ENCODE measurements at regions not wholly inside any gene's neighbourhood (a gene's known extent, or its start where the extent isn't known, plus 50 kb on each side); places are given as distances from the start of the nearest gene placed in this dataset.

GRCh38 chr1:55503663-55504305 lies 288.6 kb upstream of the USP24 start:
- WGBS, 2 donors, result 69 to 76% methylated on average over 2 of the region's 2 CpGs
- Histone ChIP-seq H3K27ac (no peak overlapping the region), H3K4me3 (no peak overlapping the region), H3K4me1 (no peaks in the 10 kb centered on the region), H3K36me3 (replicated peaks in 1 of 2; ENCODE audit: insufficient read depth in 1 of 2, low read depth in 2 of 2) (no peaks in the 10 kb centered on the region), H3K9me3 (no peaks in the 10 kb centered on the region), H3K27me3 (no peaks in the 10 kb centered on the region)
- ATAC-seq (no peak), DNase-seq (no peak)
- TF ChIP-seq POLR2A (IDR thresholded peaks at IDR 0.05), result no peak
- no peak for TF ChIP-seq CTCF (IDR thresholded peaks at IDR 0.05)
- intact Hi-C loops (cut with DNase I), result no loop called here

- DNase-seq, result no peak
- intact Hi-C loops (cut with DNase I), result no loop called here
- TF ChIP-seq POLR2A (IDR thresholded peaks at IDR 0.05), result no peak
These were observed 285.4 kb upstream of the USP24 start for GRCh38 chr1:55500601-55501000.

GRCh38 chr1:55490547-55490946 lies 275.4 kb upstream of the USP24 start:
- no peaks in the 10 kb centered on the region for H3K36me3 ChIP-seq (replicated peaks in 1 of 2; ENCODE audit: insufficient read depth in 1 of 2, low read depth in 2 of 2)
- 53 to 64% methylated on average over 1 of the region's 1 CpG for WGBS, 2 donors
- no peak for DNase-seq
- TF ChIP-seq POLR2A (IDR thresholded peaks at IDR 0.05), result no peak
- no peak for TF ChIP-seq CTCF (IDR thresholded peaks at IDR 0.05)
- H3K27ac ChIP-seq, result no peak overlapping the region
- H3K4me3 ChIP-seq, result no peak overlapping the region
- ATAC-seq, result no peak
- no peaks in the 10 kb centered on the region for H3K9me3 ChIP-seq
- H3K4me1 ChIP-seq, result no peaks in the 10 kb centered on the region
- H3K27me3 ChIP-seq, result no peaks in the 10 kb centered on the region
- intact Hi-C loops (cut with DNase I), result no loop called here

More at GRCh38 chr1:55500601-55501000, 285.4 kb upstream of the USP24 start:
- Histone ChIP-seq H3K9me3 (no peaks in the 10 kb centered on the region), H3K36me3 (replicated peaks in 1 of 2; ENCODE audit: insufficient read depth in 1 of 2, low read depth in 2 of 2) (no peaks in the 10 kb centered on the region), H3K27me3 (no peaks in the 10 kb centered on the region), H3K27ac (no peak overlapping the region), H3K4me3 (no peak overlapping the region), H3K4me1 (no peaks in the 10 kb centered on the region)
- ATAC-seq, result no peak
- 96 to 99% methylated on average over 6 of the region's 6 CpGs for WGBS, 2 donors

- H3K4me1 ChIP-seq, result peaks cover 5% of the 10 kb centered on the region
- no peaks in the 10 kb centered on the region for H3K36me3 ChIP-seq (replicated peaks in 1 of 2; ENCODE audit: insufficient read depth in 1 of 2, low read depth in 2 of 2)
- ATAC-seq, result no peak
- WGBS, 2 donors, result 94 to 95% methylated on average over 1 of the region's 1 CpG
- H3K27ac ChIP-seq, result no peak overlapping the region
- no peaks in the 10 kb centered on the region for H3K27me3 ChIP-seq
- intact Hi-C loops (cut with DNase I), result no loop called here
- H3K4me3 ChIP-seq, result no peak overlapping the region
- no peaks in the 10 kb centered on the region for H3K9me3 ChIP-seq
- no peak for DNase-seq
- no peak for TF ChIP-seq CTCF (IDR thresholded peaks at IDR 0.05)
- no peak for TF ChIP-seq POLR2A (IDR thresholded peaks at IDR 0.05)
These were observed 269.0 kb upstream of the USP24 start for GRCh38 chr1:55484173-55484572.

GRCh38 chr1:55483523-55483922 lies 268.4 kb upstream of the USP24 start:
- no peak overlapping the region for H3K27ac ChIP-seq
- no peak for TF ChIP-seq POLR2A (IDR thresholded peaks at IDR 0.05)
- no peak for TF ChIP-seq CTCF (IDR thresholded peaks at IDR 0.05)
- no peaks in the 10 kb centered on the region for H3K36me3 ChIP-seq (replicated peaks in 1 of 2; ENCODE audit: insufficient read depth in 1 of 2, low read depth in 2 of 2)
- intact Hi-C loops (cut with DNase I), result no loop called here
- DNase-seq, result no peak
- H3K27me3 ChIP-seq, result no peaks in the 10 kb centered on the region
- H3K4me3 ChIP-seq, result no peak overlapping the region
- no peak for ATAC-seq
- no peaks in the 10 kb centered on the region for H3K9me3 ChIP-seq
- peaks cover 5% of the 10 kb centered on the region for H3K4me1 ChIP-seq
- WGBS, 2 donors, result 63 to 76% methylated on average over 2 of the region's 2 CpGs
